ENCODE measurements at regions not wholly inside any gene's neighbourhood (a gene's known extent, or its start where the extent isn't known, plus 50 kb on each side); places are given as distances from the start of the nearest gene placed in this dataset.

DNA sequence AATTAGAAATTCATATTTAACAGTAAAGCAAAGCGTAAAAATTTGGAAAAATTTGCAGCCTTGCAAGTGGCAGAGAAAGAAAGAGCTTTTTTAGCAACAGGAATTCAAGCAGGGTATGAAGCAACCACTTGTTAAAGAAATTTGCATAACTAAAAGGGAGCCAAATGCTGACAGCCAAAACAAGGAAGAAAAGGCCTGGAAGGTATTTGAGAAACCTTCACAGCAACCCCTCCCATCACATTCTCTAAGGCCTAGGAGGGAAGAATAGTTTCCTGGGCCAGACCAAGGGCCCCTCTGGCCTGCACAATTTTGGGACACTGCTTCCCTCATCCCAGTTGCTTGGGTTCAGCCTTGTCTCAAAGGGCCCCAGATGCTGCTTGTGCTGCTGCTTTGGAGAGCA lies 672.4 kb upstream of the TMPRSS15 start:
- TF ChIP-seq POLR2AphosphoS5 (IDR thresholded peaks at IDR 0.05) (no peak), CTCF (IDR thresholded peaks at IDR 0.05) (no peak), POLR2A (IDR thresholded peaks at IDR 0.05; ENCODE audit: low read depth) (no peak)
